Activated CD8-positive, alpha-beta memory T cell treated with anti-CD3 and anti-CD28 coated beads for 1 hour (primary cell): ENCODE measurements at regions not wholly inside any gene's neighbourhood (a gene's known extent, or its start where the extent isn't known, plus 50 kb on each side); places are given as distances from the start of the nearest gene placed in this dataset.
"Not testable (repeated sequence)": the region's sequence is repeated elsewhere in the genome, so short reads cannot be mapped to it uniquely, and the experiment has no call there.

Experiments
- DNase-seq, 2 donors: peaks; one replicate each; pipeline ENCODE4 v3.0.0-alpha.2; 2020; ENCODE audit warnings: low read depth in 1 of 2; ENCODE audit errors: extremely low read depth in 1 of 2

- not testable (repeated sequence) for DNase-seq
Observed at GRCh38 chr9:18066608-18067007, 407.3 kb upstream of the ADAMTSL1 start.

- no peak for DNase-seq
Observed at GRCh38 chr9:18067548-18068120, 406.3 kb upstream of the ADAMTSL1 start.

- DNase-seq, result no peak
Observed at GRCh38 chr9:18068900-18069299, 405.1 kb upstream of the ADAMTSL1 start.

GRCh38 chr9:18071651-18072060 lies 402.3 kb upstream of the ADAMTSL1 start:
- DNase-seq, result no peak

- no peak for DNase-seq
Observed at GRCh38 chr9:18073002-18073401, 401.0 kb upstream of the ADAMTSL1 start.

GRCh38 chr9:18074041-18074440 lies 399.9 kb upstream of the ADAMTSL1 start:
- DNase-seq, result no peak

GRCh38 chr9:18075253-18075952 lies 398.6 kb upstream of the ADAMTSL1 start:
- DNase-seq, result no peak

- no peak for DNase-seq
Observed at GRCh38 chr9:18077941-18078678, 395.8 kb upstream of the ADAMTSL1 start.

- DNase-seq, result no peak
Observed at GRCh38 chr9:18092138-18092537, 381.8 kb upstream of the ADAMTSL1 start.

- no peak for DNase-seq
Observed at GRCh38 chr9:18106006-18106560, 367.9 kb upstream of the ADAMTSL1 start.

- DNase-seq, result no peak
Observed at GRCh38 chr9:18109675-18110074, 364.3 kb upstream of the ADAMTSL1 start.

- no peak for DNase-seq
Observed at GRCh38 chr9:18111146-18111545, 362.8 kb upstream of the ADAMTSL1 start.

GRCh38 chr9:18114559-18115475 lies 359.1 kb upstream of the ADAMTSL1 start:
- DNase-seq, result no peak

GRCh38 chr9:18118268-18118667 lies 355.7 kb upstream of the ADAMTSL1 start:
- no peak for DNase-seq

- no peak for DNase-seq
Observed at GRCh38 chr9:18122171-18122570, 351.8 kb upstream of the ADAMTSL1 start.

- DNase-seq, result no peak
Observed at GRCh38 chr9:18124760-18125159, 349.2 kb upstream of the ADAMTSL1 start.

GRCh38 chr9:18126831-18127498 lies 347.0 kb upstream of the ADAMTSL1 start:
- DNase-seq, result no peak

GRCh38 chr9:18127499-18127875 lies 346.5 kb upstream of the ADAMTSL1 start:
- DNase-seq, result no peak

GRCh38 chr9:18129809-18130334 lies 344.1 kb upstream of the ADAMTSL1 start:
- no peak for DNase-seq
